Lung (tissue), 11 donors: ENCODE measurements at regions not wholly inside any gene's neighbourhood (a gene's known extent, or its start where the extent isn't known, plus 50 kb on each side); places are given as distances from the start of the nearest gene placed in this dataset.

ENCODE experiments used
- ATAC-seq: fragments of 200-7000 bp; cut with Tn5 transposase; one replicate; pipeline ENCODE4 v1.9.1; 2020; ENCODE audit warnings: moderate number of reproducible peaks; ENCODE audit not compliant: insufficient read depth, low FRiP score
- DNase-seq, 3 donors: peaks; one replicate each; pipeline ENCODE4 v3.0.0-alpha.2; 2013 to 2017
- H3K27ac ChIP-seq, 2 donors: one replicate each; pipeline ENCODE4 v1.5.1; 2013; ENCODE audit warnings: mild to moderate bottlenecking in 2 of 2, moderate library complexity in 2 of 2, control low read depth in 1 of 2, inconsistent platforms in 1 of 2, low read depth in 1 of 2, low read length in 1 of 2
- H3K27me3 ChIP-seq, 3 donors: one replicate each; pipeline ENCODE4 v1.5.1; 2013; ENCODE audit warnings: low read length in 2 of 3; ENCODE audit not compliant: control insufficient read depth in 3 of 3, insufficient read depth in 3 of 3
- H3K36me3 ChIP-seq, 4 donors: one replicate each; pipeline ENCODE4 v1.5.1; 2013; ENCODE audit warnings: low read length in 4 of 4, mild to moderate bottlenecking in 1 of 4, moderate library complexity in 1 of 4; ENCODE audit not compliant: control insufficient read depth in 4 of 4, insufficient read depth in 4 of 4
- H3K4me1 ChIP-seq, 5 donors: one replicate each; pipeline ENCODE4 v1.5.1; 2013; ENCODE audit warnings: low read length in 5 of 5, mild to moderate bottlenecking in 2 of 5, moderate library complexity in 1 of 5; ENCODE audit not compliant: control insufficient read depth in 5 of 5, insufficient read depth in 5 of 5
- H3K4me3 ChIP-seq: one replicate; pipeline ENCODE4 v1.5.1; 2013; ENCODE audit warnings: mild to moderate bottlenecking, control low read depth, moderate library complexity
- H3K9ac ChIP-seq, 2 donors: one replicate each; pipeline ENCODE4 v1.5.1; 2013; ENCODE audit warnings: low read length in 2 of 2, control low read depth in 1 of 2; ENCODE audit not compliant: insufficient read depth in 1 of 2
- H3K9me3 ChIP-seq, 4 donors: one replicate each; pipeline ENCODE4 v1.5.1; 2013; ENCODE audit warnings: low read length in 3 of 4, mild to moderate bottlenecking in 1 of 4, moderate library complexity in 1 of 4; ENCODE audit not compliant: control insufficient read depth in 4 of 4, insufficient read depth in 3 of 4
- CTCF ChIP-seq: IDR thresholded peaks from 2 replicates; pipeline ENCODE4 v1.5.1; 2012; ENCODE audit warnings: mild to moderate bottlenecking; ENCODE audit errors: control extremely low read depth, extremely low read depth
- WGBS, 2 donors: extraction: QIAGEN DNeasy Blood & Tissue Kit; methylation state at CpG; one replicate each; pipeline ENCODE4 v1.1.7; 2013; 5-methylcytosine and 5-hydroxymethylcytosine counted together
- donor health status: control.
- donor health status: control.
- donor health status: Bipolar disorder and iron deficiency.
- donor health status: healthy.
- donor health status: DM: yes; HTN: yes; CAD: no.

DNA sequence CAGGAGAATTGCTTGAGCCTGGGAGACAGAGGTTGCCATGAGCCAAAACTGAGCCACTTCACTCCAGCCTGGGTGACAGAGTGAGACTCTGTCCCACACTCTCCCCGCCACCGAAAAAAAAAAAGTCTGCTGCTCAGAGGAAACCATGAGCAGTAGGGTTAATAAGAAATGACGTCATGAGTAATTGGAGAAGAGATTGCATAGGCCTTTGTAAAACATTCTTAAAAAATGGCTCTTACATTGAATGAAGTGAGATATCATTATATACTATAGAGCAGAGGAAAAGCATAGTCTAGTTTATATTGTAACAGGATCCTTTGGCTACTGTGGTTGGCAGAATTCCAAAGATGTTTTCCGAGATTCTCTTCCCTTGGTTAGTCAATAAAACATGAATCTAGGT lies 228.2 kb downstream of the PCDH20 start:
- no peak overlapping the region for H3K9ac ChIP-seq
- no peaks in the 10 kb centered on the region for H3K9me3 ChIP-seq
- DNase-seq (no peak), ATAC-seq (no peak)
- H3K4me3 ChIP-seq, result no peak overlapping the region
- no peaks in the 10 kb centered on the region for H3K4me1 ChIP-seq
- TF ChIP-seq CTCF, result no peak
- H3K27ac ChIP-seq, result no peak overlapping the region
- 78 to 86% methylated on average over 4 of the region's 4 CpGs for WGBS, 2 donors
- H3K27me3 ChIP-seq, result no peaks in the 10 kb centered on the region
- no peaks in the 10 kb centered on the region for H3K36me3 ChIP-seq

DNA sequence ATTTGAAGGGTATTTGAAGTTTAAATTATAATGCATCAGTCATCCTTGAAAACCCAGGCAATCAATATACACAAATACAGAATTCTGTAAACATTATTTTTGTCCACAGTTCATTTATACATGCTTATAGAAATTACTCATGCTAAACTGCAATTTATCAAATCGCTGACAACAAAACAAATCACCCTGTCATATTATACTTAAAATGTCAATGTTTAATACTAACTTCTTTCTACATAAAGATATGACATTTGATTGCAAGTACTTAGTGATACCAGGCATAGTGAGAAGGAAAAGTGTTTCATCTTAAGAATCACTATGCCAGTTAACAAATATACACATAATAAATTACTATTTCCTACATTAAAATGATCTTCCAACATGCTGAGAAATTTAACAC lies 232.0 kb downstream of the PCDH20 start:
- Histone ChIP-seq H3K27ac (no peak overlapping the region), H3K27me3 (no peaks in the 10 kb centered on the region), H3K36me3 (no peaks in the 10 kb centered on the region), H3K9ac (no peak overlapping the region), H3K4me3 (no peak overlapping the region), H3K9me3 (no peaks in the 10 kb centered on the region), H3K4me1 (no peaks in the 10 kb centered on the region)
- no peak for ATAC-seq
- no peak for TF ChIP-seq CTCF
- no peak for DNase-seq
- 28 to 34% methylated on average over 1 of the region's 1 CpG for WGBS, 2 donors

DNA sequence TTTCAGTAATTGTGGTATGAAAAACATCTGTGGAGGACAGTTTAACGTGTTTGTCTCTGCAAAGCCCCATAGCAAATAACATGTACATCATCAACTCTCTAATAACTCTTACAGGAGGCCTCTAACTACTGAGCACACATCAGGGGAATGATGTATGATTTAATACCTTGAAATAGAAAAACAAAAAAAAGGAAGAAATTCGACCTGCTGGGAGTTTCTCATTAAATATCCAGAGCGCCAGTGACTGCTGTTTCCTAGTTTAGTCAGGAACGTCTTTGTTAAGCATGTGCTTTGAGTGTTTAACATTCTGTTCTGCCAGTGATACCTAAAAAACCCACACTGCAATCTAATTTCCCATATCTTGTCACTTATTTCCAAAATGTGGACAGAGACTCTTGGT lies 235.4 kb downstream of the PCDH20 start:
- H3K9me3 ChIP-seq, result no peaks in the 10 kb centered on the region
- no peaks in the 10 kb centered on the region for H3K27me3 ChIP-seq
- H3K27ac ChIP-seq, result no peak overlapping the region
- no peaks in the 10 kb centered on the region for H3K4me1 ChIP-seq
- no peak for TF ChIP-seq CTCF
- WGBS, 2 donors, result 40 to 46% methylated on average over 4 of the region's 4 CpGs
- no peaks in the 10 kb centered on the region for H3K36me3 ChIP-seq
- DNase-seq (no peak), ATAC-seq (no peak)
- H3K9ac ChIP-seq, result no peak overlapping the region
- no peak overlapping the region for H3K4me3 ChIP-seq

DNA sequence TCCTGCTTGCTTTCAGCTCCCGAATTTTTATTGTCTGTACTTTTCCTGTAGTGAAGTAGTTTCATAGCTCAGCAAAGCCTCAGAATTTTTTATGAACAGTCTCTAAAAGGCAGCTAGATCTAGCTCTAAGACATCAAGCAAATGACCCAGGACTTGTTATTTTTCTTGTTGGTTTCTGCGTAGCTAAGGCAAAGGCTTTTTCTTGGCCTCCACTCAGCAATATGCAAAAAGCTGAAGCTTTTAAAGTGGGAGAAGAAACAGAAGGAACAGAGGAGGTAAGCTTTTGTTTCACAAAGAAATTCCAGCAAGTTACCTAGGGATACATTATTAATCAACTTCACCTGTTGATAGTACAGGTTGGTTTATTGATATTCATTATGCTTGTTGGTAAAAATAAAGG lies 235.9 kb downstream of the PCDH20 start:
- no peak for DNase-seq
- H3K27ac ChIP-seq, result no peak overlapping the region
- no peak for TF ChIP-seq CTCF
- WGBS, 2 donors, result 74 to 75% methylated on average over 2 of the region's 2 CpGs
- ATAC-seq, result no peak
- H3K9me3 ChIP-seq, result no peaks in the 10 kb centered on the region
- H3K4me1 ChIP-seq, result no peaks in the 10 kb centered on the region
- H3K9ac ChIP-seq, result no peak overlapping the region
- no peaks in the 10 kb centered on the region for H3K36me3 ChIP-seq
- no peak overlapping the region for H3K4me3 ChIP-seq
- no peaks in the 10 kb centered on the region for H3K27me3 ChIP-seq
